ENCODE measurements at regions not wholly inside any gene's neighbourhood (a gene's known extent, or its start where the extent isn't known, plus 50 kb on each side); places are given as distances from the start of the nearest gene placed in this dataset.

DNA sequence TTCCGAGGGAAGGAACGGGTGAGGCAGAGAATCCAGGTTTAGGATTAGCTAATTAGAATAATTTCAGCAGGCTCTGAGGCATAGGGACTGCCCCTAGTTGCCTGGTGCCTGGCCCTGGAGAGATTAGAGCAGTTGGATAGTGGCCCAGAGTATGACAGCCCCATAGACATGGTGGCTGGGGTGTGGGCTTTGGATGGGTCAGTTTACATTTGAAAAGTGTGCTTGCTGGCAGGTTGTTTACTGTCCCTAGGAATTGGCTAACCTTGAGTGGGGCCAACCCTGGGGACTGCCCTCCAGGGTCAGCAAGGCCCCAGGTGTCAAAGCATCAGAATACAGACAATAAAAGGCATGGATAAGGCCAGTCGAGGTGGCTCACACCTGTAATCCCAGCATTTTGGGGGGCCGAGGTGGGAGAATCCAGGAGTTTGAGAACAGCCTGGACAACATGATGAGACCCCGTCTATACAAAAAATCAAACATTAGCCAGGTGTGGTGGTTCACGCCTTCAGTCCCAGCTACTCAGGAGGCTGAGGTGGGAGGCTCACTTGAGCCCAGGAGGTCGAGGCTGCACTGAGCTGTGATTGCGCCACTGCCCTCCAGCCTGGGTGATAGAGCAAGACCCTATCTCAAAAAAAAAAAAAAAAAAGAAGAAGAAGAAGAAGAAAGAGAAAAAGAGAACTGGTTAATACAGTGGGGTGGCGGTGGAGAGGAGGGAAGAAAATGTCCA lies 182.3 kb upstream of the PWP1 start (continued):
- TF ChIP-seq NAIF1 (CRISPR knock-in tag; IDR thresholded peaks at IDR 0.05; ENCODE audit: borderline replicate concordance) (no peak), CEBPG (CRISPR knock-in tag; IDR thresholded peaks at IDR 0.05) (peak; percentile 34; the same call in 1 of the 2 replicates), CBX5 (CRISPR knock-in tag; IDR thresholded peaks at IDR 0.05; ENCODE audit: borderline replicate concordance) (no peak), CC2D1A (CRISPR knock-in tag; IDR thresholded peaks at IDR 0.05) (no peak), ZNF674 (CRISPR knock-in tag; IDR thresholded peaks at IDR 0.05; ENCODE audit: low read depth) (no peak), SP140L (CRISPR knock-in tag; IDR thresholded peaks at IDR 0.05; ENCODE audit: borderline replicate concordance) (no peak), ELF4 (CRISPR knock-in tag; IDR thresholded peaks at IDR 0.05; ENCODE audit: borderline replicate concordance) (no peak), MEF2D (CRISPR knock-in tag; IDR thresholded peaks at IDR 0.05) (no peak), FIP1L1 (IDR thresholded peaks at IDR 0.05; ENCODE audit: borderline replicate concordance, insufficient read depth, low read depth, low read length) (no peak), PAF1 (CRISPR knock-in tag; IDR thresholded peaks at IDR 0.05) (no peak), PLRG1 (conservative IDR thresholded peaks at IDR 0.05) (no peak), MYC (CRISPR knock-in tag; IDR thresholded peaks at IDR 0.05; ENCODE audit: borderline replicate concordance) (no peak), NFE2L2 (IDR thresholded peaks at IDR 0.05; ENCODE audit: low read length) (no peak), CAMTA2 (CRISPR knock-in tag; IDR thresholded peaks at IDR 0.05; ENCODE audit: borderline replicate concordance) (no peak), ZNF33A (CRISPR knock-in tag; IDR thresholded peaks at IDR 0.05; ENCODE audit: borderline replicate concordance) (no peak)
- TF ChIP-seq, protein P1, sequence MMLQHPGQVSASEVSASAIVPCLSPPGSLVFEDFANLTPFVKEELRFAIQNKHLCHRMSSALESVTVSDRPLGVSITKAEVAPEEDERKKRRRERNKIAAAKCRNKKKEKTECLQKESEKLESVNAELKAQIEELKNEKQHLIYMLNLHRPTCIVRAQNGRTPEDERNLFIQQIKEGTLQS (CRISPR knock-in tag; IDR thresholded peaks at IDR 0.05): no peak
- TF ChIP-seq, protein P2, sequence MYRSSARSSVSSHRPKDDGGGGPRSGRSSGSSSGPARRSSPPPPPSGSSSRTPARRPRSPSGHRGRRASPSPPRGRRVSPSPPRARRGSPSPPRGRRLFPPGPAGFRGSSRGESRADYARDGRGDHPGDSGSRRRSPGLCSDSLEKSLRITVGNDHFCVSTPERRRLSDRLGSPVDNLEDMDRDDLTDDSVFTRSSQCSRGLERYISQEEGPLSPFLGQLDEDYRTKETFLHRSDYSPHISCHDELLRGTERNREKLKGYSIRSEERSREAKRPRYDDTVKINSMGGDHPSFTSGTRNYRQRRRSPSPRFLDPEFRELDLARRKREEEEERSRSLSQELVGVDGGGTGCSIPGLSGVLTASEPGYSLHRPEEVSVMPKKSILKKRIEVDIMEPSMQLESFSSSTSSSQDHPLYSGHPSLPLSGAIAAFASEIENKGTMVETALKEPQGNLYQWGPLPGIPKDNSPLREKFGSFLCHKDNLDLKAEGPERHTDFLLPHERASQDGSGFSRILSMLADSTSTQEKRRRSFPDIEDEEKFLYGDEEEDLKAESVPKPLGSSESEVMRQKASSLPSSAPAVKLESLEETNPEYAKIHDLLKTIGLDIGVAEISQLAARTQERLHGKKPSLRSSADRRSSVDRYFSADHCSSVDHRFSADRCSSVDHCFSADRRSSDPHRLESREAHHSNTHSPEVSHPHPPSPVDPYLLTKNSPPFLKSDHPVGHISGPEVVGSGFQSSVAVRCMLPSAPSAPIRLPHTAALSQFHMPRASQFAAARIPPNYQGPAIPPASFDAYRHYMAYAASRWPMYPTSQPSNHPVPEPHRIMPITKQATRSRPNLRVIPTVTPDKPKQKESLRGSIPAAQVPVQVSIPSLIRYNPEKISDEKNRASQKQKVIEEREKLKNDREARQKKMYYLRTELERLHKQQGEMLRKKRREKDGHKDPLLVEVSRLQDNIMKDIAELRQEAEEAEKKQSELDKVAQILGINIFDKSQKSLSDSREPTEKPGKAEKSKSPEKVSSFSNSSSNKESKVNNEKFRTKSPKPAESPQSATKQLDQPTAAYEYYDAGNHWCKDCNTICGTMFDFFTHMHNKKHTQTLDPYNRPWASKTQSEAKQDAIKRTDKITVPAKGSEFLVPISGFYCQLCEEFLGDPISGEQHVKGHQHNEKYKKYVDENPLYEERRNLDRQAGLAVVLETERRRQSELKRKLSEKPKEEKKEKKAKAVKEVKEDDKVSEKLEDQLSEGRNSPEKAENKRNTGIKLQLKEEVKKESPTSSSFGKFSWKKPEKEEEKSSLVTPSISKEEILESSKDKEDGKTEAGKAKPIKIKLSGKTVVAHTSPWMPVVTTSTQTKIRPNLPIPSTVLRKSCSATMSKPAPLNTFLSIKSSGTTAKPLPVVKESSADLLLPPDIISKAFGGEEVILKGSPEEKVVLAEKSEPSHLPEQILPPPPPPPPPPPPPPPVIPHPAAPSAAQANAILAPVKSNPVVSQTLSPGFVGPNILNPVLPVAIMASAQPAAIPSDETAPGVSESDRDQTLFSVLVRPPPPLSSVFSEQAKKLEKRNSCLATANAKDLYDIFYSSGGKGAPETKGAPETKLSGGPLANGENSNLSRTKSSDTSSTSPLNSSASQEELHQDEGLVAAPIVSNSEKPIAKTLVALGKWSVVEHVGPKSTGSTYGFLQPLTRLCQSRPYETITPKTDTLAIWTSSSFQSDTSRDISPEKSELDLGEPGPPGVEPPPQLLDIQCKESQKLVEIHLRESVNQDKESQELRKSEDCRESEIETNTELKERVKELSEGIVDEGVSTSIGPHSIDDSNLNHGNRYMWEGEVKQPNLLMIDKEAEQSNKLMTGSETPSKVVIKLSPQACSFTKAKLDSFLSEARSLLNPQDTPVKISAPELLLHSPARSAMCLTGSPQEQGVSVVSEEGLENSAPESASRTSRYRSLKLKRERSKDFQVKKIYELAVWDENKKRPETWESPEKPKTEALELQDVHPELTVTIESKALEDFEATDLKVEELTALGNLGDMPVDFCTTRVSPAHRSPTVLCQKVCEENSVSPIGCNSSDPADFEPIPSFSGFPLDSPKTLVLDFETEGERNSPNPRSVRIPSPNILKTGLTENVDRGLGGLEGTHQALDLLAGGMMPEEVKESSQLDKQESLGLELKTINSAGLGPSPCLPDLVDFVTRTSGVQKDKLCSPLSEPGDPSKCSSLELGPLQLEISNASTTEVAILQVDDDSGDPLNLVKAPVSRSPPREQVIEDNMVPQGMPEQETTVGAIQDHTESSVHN (CRISPR knock-in tag; IDR thresholded peaks at IDR 0.05): no peak
- TF ChIP-seq, protein P3, sequence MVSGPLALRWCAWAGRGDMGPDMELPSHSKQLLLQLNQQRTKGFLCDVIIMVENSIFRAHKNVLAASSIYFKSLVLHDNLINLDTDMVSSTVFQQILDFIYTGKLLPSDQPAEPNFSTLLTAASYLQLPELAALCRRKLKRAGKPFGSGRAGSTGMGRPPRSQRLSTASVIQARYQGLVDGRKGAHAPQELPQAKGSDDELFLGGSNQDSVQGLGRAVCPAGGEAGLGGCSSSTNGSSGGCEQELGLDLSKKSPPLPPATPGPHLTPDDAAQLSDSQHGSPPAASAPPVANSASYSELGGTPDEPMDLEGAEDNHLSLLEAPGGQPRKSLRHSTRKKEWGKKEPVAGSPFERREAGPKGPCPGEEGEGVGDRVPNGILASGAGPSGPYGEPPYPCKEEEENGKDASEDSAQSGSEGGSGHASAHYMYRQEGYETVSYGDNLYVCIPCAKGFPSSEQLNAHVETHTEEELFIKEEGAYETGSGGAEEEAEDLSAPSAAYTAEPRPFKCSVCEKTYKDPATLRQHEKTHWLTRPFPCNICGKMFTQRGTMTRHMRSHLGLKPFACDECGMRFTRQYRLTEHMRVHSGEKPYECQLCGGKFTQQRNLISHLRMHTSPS (CRISPR knock-in tag; IDR thresholded peaks at IDR 0.05; ENCODE audit: low read depth): no peak
- TF ChIP-seq, protein P4, sequence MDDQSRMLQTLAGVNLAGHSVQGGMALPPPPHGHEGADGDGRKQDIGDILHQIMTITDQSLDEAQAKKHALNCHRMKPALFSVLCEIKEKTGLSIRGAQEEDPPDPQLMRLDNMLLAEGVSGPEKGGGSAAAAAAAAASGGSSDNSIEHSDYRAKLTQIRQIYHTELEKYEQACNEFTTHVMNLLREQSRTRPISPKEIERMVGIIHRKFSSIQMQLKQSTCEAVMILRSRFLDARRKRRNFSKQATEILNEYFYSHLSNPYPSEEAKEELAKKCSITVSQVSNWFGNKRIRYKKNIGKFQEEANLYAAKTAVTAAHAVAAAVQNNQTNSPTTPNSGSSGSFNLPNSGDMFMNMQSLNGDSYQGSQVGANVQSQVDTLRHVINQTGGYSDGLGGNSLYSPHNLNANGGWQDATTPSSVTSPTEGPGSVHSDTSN (CRISPR knock-in tag; IDR thresholded peaks at IDR 0.05; ENCODE audit: borderline replicate concordance): no peak
